ENCODE measurements at regions not wholly inside any gene's neighbourhood (a gene's known extent, or its start where the extent isn't known, plus 50 kb on each side); places are given as distances from the start of the nearest gene placed in this dataset.

DNA sequence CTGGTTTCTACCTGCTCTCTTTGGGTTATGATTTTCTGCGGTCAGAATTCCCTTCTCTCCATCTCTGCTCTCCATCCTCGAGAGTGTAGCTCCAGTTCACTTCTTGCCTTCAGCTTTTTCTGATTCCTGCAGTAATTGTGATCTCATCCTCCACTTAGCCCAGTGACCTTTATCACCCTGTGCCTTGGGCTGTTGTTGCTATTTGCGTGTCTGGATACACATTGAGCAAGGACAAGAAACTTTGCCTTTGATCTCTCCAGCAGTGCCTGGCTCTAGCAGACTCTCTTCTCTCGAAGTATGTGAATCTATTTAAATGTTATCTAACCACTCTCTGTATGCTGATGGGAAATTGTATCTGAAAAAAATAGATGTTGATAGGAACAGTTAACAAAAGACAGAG is 76.4 kb upstream of the MARK1 start:
- TF ChIP-seq EZH2 (IDR thresholded peaks at IDR 0.05; ENCODE audit: insufficient read depth, poor library complexity, severe bottlenecking) (no peak), EZH2phosphoT487 (IDR thresholded peaks at IDR 0.05; ENCODE audit: insufficient read depth, low read depth) (no peak)
